HG02678 (cell line): ENCODE measurements at regions not wholly inside any gene's neighbourhood (a gene's known extent, or its start where the extent isn't known, plus 50 kb on each side); places are given as distances from the start of the nearest gene placed in this dataset.

Experiments used
- ATAC-seq: cut with Tn5 transposase; IDR thresholded peaks from one replicate; pipeline ENCODE4 v1.9.1; 2021; ENCODE audit warnings: mild to moderate bottlenecking, moderate library complexity; ENCODE audit not compliant: unreplicated experiment

DNA sequence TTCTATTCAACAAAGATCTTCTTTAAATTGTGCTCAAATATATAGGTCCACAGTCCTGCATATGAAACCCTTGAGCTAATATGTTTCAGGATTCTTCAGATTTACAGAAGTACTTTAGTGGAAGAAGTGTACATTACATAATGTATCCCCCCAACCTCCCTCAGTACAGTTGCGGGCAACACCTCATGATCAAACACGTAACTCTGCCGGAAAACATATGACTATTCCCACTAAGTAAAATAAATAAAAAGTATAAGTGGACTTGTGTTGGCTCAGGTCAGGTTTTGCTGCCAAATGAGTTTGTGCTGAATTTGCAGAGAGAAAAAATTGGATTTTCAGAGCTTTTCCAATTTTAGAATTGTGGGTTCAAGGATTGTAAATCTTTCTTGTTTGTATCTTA lies 267.6 kb upstream of the MDFIC2 start:
- no peak for ATAC-seq

- ATAC-seq: no peak
Observed at GRCh38 chr3:70571696-70572095, 259.3 kb upstream of the MDFIC2 start.

- ATAC-seq: no peak
Observed at GRCh38 chr3:70570584-70570983, 258.1 kb upstream of the MDFIC2 start.

DNA sequence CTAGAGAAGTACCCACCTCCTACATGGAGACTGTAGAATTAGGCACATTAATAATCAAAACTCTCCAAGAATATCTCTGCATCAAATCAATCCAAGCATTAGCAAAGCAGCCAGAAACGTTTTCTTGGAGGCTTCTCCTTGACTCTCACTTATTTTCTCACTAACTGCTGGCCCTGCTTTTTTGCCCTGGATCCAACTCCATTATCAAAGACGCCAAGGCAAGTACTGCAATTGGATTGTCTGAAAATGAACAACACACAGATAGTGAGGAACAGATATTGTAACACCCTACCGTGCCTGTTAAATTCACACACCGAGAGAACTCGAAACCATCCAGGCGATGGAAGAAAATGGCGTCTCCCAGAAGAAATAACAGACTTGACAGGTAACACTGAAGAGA lies 256.2 kb upstream of the MDFIC2 start:
- no peak for ATAC-seq

DNA sequence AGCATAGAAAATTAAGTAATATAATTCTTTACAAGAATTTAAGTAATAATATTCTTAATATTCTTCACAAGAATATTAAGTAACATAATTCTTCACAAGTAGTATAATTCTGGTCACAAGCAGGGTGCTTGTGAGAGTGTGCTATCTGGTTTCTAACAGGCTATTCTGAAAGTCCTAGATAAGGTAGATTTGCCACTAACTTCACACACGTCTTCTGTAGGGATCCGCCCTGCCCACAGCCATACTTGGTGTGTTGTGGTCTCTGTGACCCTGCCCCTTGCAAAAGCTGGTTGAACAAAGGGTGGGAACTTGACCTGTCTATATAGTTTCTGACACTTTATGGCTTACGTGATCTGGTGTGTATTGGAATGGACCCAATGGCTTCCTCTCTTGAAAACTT lies 253.4 kb upstream of the MDFIC2 start:
- no peak for ATAC-seq

GRCh38 chr3:70564552-70564951 lies 252.1 kb upstream of the MDFIC2 start:
- no peak for ATAC-seq

GRCh38 chr3:70561796-70562195 lies 249.4 kb upstream of the MDFIC2 start:
- no peak for ATAC-seq

GRCh38 chr3:70558956-70559355 lies 246.5 kb upstream of the MDFIC2 start:
- no peak for ATAC-seq

- no peak for ATAC-seq
Observed at GRCh38 chr3:70557976-70558375, 245.5 kb upstream of the MDFIC2 start.

GRCh38 chr3:70556056-70556455 lies 243.6 kb upstream of the MDFIC2 start:
- ATAC-seq: no peak

GRCh38 chr3:70554170-70554569 lies 241.7 kb upstream of the MDFIC2 start:
- no peak for ATAC-seq

- ATAC-seq: peak; percentile 91
Observed at GRCh38 chr3:70550723-70551319, 238.4 kb upstream of the MDFIC2 start.

DNA sequence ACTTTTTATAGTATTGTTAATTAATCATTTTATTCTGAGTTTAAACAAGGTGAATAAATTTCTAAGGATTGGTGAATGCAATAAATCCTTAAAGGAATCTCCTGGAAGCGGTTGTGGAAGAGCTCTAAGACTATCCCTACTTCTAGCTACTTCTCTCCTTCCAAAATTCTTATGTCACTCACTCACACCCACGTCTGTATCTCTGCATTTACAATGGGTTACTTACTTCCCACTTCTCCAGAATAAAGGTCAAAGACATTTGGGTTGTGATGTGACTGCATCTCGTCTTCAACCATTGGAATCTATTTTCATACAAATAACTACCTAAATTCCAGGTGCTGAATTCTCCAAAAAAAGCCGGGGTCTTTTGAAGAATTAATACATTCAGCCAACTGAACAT lies 234.2 kb upstream of the MDFIC2 start:
- no peak for ATAC-seq

DNA sequence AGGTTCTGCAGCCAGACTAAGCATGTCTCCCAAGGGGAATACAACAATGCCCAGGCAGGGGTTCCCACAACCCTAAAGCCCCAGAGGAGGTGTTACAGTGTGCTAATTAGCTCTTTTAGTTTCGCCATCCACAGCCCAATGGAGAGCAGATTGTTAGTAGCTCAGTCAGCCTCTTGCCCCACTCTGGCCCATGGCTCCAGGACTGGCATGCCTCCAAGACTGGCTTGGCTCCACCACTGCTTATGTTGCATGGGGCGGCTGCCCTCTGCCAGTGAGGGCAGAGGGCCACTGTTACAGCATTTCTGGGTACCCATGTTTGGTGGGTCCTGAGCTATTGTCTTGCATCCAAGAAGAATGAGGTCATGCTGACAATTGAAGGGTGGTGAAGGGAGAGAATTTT lies 231.1 kb upstream of the MDFIC2 start:
- ATAC-seq: no peak

- no peak for ATAC-seq
Observed at GRCh38 chr3:70539908-70540307, 227.5 kb upstream of the MDFIC2 start.

DNA sequence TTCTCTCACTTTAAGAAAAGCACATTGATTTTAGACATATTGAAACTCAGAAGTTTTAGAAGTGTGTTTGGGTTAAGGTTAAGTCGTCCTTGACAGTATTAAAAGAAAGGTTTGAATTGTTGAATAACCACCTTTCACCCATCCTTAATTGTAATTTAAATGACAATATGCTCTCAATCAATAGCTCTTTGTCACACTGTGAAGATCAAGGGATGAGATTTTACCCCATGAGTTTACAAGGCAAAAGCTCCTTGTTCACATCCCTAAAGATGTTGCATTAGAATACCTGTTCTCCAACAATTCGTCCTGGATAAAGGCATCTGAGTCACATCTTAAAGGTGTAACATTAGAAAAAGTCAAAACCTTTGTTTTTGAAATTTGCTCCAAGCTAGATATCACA lies 220.4 kb upstream of the MDFIC2 start:
- no peak for ATAC-seq

- ATAC-seq: no peak
Observed at GRCh38 chr3:70531838-70532489, 219.5 kb upstream of the MDFIC2 start.

DNA sequence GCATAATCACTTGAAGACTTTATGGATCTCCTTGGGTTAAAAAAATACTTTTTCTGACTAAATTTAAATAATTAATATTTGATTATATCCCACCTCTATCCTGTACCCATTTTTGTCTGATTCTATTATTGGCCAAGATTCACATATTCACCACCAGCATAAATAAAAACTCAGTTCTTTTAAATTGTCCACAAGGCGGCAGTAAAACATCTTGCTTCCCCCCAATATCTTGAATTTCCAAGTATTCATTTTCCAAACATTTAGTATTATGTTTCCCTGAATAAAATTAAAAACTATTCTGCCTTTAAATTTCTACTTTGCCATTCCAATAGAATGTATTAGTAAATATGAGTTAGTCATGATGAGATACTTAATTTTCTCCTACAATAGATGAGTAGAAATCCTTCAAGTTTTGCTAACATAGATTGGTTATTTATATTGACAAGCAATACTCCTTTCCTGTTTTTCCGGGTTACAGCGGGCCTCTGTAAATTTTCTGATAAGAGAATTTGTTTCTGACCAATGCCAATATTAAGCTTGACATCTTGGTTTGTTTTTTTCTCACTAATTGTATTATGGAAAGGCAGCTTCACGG lies 218.7 kb upstream of the MDFIC2 start:
- ATAC-seq: no peak

GRCh38 chr3:70530626-70531025 lies 218.2 kb upstream of the MDFIC2 start:
- ATAC-seq: no peak

DNA sequence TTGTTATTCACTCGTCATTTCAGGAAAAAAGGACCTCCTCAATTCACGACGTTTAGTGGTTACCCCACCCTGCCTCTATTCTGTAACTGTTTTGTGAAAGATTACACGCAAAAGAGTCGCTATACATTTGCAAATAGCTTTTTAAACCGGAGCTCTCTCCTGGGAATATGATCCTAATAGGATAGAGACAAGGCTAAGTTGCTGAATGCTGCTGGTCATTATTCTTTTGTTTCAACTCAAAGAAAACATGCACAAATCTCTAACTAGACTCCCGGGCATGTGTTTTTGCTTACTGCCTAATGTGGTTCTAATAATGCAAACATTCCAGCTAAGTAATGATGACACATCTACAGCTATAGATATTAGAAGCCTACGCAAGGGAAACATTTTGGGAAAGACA lies 214.6 kb upstream of the MDFIC2 start:
- ATAC-seq: no peak

DNA sequence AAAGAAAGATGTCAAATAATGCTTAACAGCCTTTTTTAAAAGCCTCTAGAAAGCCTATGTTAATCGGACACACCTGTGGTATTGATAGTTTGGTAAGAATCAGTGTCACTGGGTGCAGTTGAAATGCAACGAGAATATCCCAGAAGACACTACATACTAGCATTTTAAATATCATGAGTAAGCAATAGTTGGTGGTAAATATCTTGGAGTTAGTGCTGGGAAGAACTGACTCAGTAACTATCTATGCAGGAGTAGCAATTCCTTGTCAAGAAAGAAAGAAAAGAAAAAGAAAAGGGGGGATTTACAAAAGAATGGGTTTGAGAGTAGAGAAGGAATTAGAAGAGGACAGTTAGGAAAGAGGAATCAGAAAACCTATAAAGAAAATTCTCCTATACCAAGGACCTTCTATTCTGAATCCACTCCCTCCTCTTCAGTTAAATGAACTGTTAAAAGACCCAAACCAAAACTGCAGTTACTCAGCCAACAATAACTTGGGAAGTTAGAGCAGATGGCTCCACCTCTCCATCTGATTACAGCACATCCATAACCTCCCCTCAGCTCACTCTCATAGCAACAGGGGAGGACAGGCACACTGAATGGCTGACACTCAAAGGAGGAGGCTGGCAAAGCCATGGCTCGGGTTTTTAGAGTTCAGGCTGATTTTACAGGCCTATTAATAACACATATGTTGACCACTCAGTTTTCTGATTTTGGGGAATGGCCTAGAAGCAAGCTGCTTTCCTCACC lies 207.6 kb upstream of the MDFIC2 start:
- ATAC-seq: no peak

GRCh38 chr3:70519026-70519425 lies 206.6 kb upstream of the MDFIC2 start:
- ATAC-seq: no peak
